Naive thymus-derived CD4-positive, alpha-beta T cell (primary cell): ENCODE measurements at regions not wholly inside any gene's neighbourhood (a gene's known extent, or its start where the extent isn't known, plus 50 kb on each side); places are given as distances from the start of the nearest gene placed in this dataset.

Experiments
- ATAC-seq: fragments of 150-1000 bp; cut with Tn5 transposase; 2 replicates; pipeline ENCODE4 v1.10.0; 2021; ENCODE audit warnings: mild to moderate bottlenecking, moderate library complexity
- CTCF ChIA-PET: fragments of 350-600 bp; sonication (Branson Sonifier 250); formaldehyde crosslinking; loops from one replicate; lab custom pipeline; 2021; ENCODE audit warnings: antibody characterized with exemption; lab: Charles Lee
- POLR2A ChIA-PET: fragments of 350-600 bp; sonication (Branson Sonifier 250); formaldehyde crosslinking; loops from one replicate; lab custom pipeline; 2021; ENCODE audit warnings: antibody characterized with exemption, inconsistent platforms; lab: Charles Lee
- DNase-seq, 9 donors: peaks; one replicate each; pipeline versions ENCODE4 v3.0.0 to v3.0.0-alpha.2; 2020 to 2022; ENCODE audit warnings: mixed read lengths in 1 of 9
- H3K27ac ChIP-seq: one replicate; pipeline ENCODE4 v1.7.0; 2013; ENCODE audit warnings: mild to moderate bottlenecking, low read depth, low read length, moderate library complexity
- H3K27me3 ChIP-seq, 2 donors: one replicate each; pipeline ENCODE4 v1.7.0; 2013; ENCODE audit warnings: low read length in 2 of 2, mild to moderate bottlenecking in 2 of 2, moderate library complexity in 2 of 2; ENCODE audit not compliant: control insufficient read depth in 2 of 2, insufficient read depth in 2 of 2
- H3K36me3 ChIP-seq, 3 experiments: 1 replicate in 2 of 3; 2 replicates in 1 of 3; pipeline ENCODE4 v1.7.0; 2013; ENCODE audit warnings: low read length in 3 of 3, mild to moderate bottlenecking in 3 of 3, moderate library complexity in 1 of 3; ENCODE audit not compliant: insufficient read depth in 3 of 3, control insufficient read depth in 2 of 3
- H3K4me1 ChIP-seq, 2 donors: one replicate each; pipeline ENCODE4 v1.7.0; 2013; ENCODE audit warnings: low read length in 2 of 2, mild to moderate bottlenecking in 2 of 2, moderate library complexity in 1 of 2; ENCODE audit not compliant: control insufficient read depth in 2 of 2, insufficient read depth in 2 of 2
- H3K4me3 ChIP-seq: 2 replicates; pipeline ENCODE4 v1.7.0; 2013; ENCODE audit warnings: mild to moderate bottlenecking, low read length
- H3K9me3 ChIP-seq, 3 experiments: 1 replicate in 2 of 3; 2 replicates in 1 of 3; pipeline ENCODE4 v1.7.0; 2013; ENCODE audit warnings: low read length in 3 of 3; ENCODE audit not compliant: control insufficient read depth in 2 of 3
- H3K27ac Mint-ChIP-seq, 9 donors: one replicate each; pipeline ENCODE4 v1.8.0; 2020 to 2022; ENCODE audit warnings: mixed read lengths in 9 of 9, mild to moderate bottlenecking in 8 of 9, moderate library complexity in 5 of 9, inconsistent platforms in 2 of 9
- H3K27me3 Mint-ChIP-seq, 5 donors: one replicate each; pipeline ENCODE4 v1.8.0; 2021 to 2022; ENCODE audit warnings: mixed read lengths in 5 of 5, mild to moderate bottlenecking in 1 of 5
- H3K36me3 Mint-ChIP-seq, 5 donors: one replicate each; pipeline ENCODE4 v1.8.0; 2020 to 2022; ENCODE audit warnings: mixed read lengths in 5 of 5, mild to moderate bottlenecking in 3 of 5, inconsistent platforms in 1 of 5
- H3K4me1 Mint-ChIP-seq, 7 donors: one replicate each; pipeline ENCODE4 v1.8.0; 2020 to 2022; ENCODE audit warnings: mixed read lengths in 7 of 7, mild to moderate bottlenecking in 3 of 7, inconsistent platforms in 1 of 7
- H3K4me3 Mint-ChIP-seq, 10 donors: one replicate each; pipeline ENCODE4 v1.8.0; 2020 to 2022; ENCODE audit warnings: mild to moderate bottlenecking in 10 of 10, mixed read lengths in 10 of 10, moderate library complexity in 6 of 10, inconsistent platforms in 2 of 10
- H3K9me3 Mint-ChIP-seq, 11 donors: one replicate each; pipeline ENCODE4 v1.8.0; 2020 to 2022; ENCODE audit warnings: mixed read lengths in 11 of 11, mild to moderate bottlenecking in 4 of 11, inconsistent platforms in 1 of 11, moderate library complexity in 1 of 11
- intact Hi-C, 2 donors: fragments of 100-400 bp; cut with micrococcal nuclease; formaldehyde crosslinking; loops; one replicate each; pipeline ENCODE4 v1.15.1; 2023

DNA sequence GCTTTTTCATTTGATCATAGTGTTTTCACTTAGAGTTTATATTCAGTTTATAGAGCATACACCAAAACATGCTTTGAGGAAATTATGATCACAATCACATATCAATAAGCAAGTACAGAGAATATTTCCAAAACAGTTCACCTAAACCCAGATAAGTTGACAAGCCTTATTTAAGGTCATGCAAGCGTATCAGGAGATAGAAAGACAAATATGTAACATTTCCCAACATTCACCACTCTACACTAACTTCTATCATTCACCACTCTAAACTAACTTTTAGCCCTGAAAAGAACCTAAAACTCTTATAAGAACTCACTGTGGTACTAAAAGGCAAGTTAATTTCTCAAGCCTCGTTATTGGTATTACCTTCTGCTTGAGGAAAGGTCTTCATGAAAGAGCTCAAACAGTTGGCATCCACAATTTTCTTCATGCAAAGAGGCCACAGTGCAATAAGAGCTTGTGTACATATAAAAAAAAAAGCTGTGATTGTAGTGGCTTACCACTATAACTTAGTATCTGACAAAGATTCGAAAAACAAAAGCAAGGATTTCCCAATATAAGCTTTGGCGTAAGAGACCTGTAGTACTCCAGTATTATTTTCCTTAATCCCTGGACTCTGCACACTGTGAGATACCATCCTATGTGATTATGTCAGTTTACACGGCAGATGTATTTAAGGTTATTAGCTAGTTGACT, 903.3 kb downstream of the STIM2 start:
- no peaks in the 10 kb centered on the region for H3K27me3 Mint-ChIP-seq

DNA sequence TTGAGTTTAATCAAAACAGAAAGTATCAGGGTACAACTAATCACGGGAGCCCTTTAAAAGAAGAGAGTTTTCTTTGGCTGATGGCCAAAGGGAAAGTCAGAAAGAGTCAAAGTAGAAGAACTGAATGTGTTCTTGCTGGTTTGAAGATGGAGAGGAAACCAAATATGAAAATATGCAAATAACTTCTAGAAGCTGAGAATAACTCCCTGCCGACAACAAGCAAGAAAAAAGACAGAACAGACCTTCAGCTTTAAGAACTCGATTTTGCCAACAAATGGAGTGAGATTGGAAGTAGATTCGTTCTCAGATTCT, 903.8 kb downstream of the STIM2 start:
- no peaks in the 10 kb centered on the region for H3K27me3 Mint-ChIP-seq
- no peak overlapping the region for H3K27ac Mint-ChIP-seq
- no peaks in the 10 kb centered on the region for H3K36me3 Mint-ChIP-seq
- no peak for DNase-seq
- CTCF ChIA-PET: no interaction called here
- no peaks in the 10 kb centered on the region for H3K36me3 ChIP-seq
- ATAC-seq: no peak
- no peaks in the 10 kb centered on the region for H3K4me1 ChIP-seq
- H3K4me1 Mint-ChIP-seq: no peaks in the 10 kb centered on the region
- intact Hi-C loops: no loop called here
- H3K27ac ChIP-seq: no peak overlapping the region
- H3K9me3 Mint-ChIP-seq: peaks cover 0 to 13% (median 1%) of the 10 kb centered on the region in 11 donors
- POLR2A ChIA-PET: interaction anchor here (0.5 kb wide), 1 partner anchor 491 kb away, joined by 5 read pairs; no protein-coding TSS in a partner anchor
- no peaks in the 10 kb centered on the region for H3K27me3 ChIP-seq
- H3K9me3 ChIP-seq: no peaks in the 10 kb centered on the region
- H3K4me3 ChIP-seq: no peak overlapping the region
- H3K4me3 Mint-ChIP-seq: no peak overlapping the region

More for the DNA sequence above, 903.3 kb downstream of the STIM2 start:
- no peaks in the 10 kb centered on the region for H3K9me3 ChIP-seq
- no peaks in the 10 kb centered on the region for H3K36me3 ChIP-seq
- CTCF ChIA-PET: no interaction called here
- H3K4me1 ChIP-seq: no peaks in the 10 kb centered on the region
- POLR2A ChIA-PET: no interaction called here
- intact Hi-C loops: no loop called here
- Mint-ChIP-seq H3K4me1 (no peaks in the 10 kb centered on the region), H3K9me3 (peaks cover 0 to 14% (median 1%) of the 10 kb centered on the region in 11 donors), H3K27ac (no peak overlapping the region), H3K4me3 (no peak overlapping the region), H3K36me3 (no peaks in the 10 kb centered on the region)
- DNase-seq: no peak
- no peak overlapping the region for H3K4me3 ChIP-seq
- H3K27me3 ChIP-seq: no peaks in the 10 kb centered on the region
- no peak overlapping the region for H3K27ac ChIP-seq
- no peak for ATAC-seq

DNA sequence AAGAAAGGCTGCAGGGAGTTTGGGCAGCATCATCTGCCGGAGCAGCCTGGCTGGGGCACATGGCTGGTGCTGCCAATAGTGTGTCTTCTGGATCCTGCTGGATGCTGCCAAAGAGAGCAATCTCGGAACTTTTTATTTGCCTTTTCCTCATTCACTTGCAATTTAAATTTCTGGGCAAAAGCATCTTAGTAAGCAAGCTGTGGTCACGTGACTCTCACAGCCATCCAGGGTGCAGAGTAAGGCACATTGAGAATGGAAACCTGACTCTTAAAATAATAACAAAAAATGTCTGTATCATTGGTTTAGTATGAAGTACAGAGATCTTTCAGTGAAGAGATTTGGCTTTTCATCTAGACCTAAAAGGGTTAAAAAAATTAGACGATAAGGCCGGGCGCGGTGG, 910.3 kb downstream of the STIM2 start:
- intact Hi-C loops: loop anchor here in 1 of 2 donors (5.0 kb wide), 1 partner anchor 1181 kb away; no protein-coding TSS in a partner anchor
- H3K4me3 Mint-ChIP-seq: no peak overlapping the region
- no peaks in the 10 kb centered on the region for H3K36me3 ChIP-seq
- no peaks in the 10 kb centered on the region for H3K4me1 ChIP-seq
- CTCF ChIA-PET: no interaction called here
- no peak overlapping the region for H3K4me3 ChIP-seq
- no peak for ATAC-seq
- H3K36me3 Mint-ChIP-seq: no peaks in the 10 kb centered on the region
- no peaks in the 10 kb centered on the region for H3K9me3 ChIP-seq
- H3K27ac ChIP-seq: no peak overlapping the region
- H3K27ac Mint-ChIP-seq: no peak overlapping the region
- POLR2A ChIA-PET: no interaction called here
- no peak for DNase-seq
- no peaks in the 10 kb centered on the region for H3K27me3 Mint-ChIP-seq
- H3K27me3 ChIP-seq: no peaks in the 10 kb centered on the region
- H3K9me3 Mint-ChIP-seq: peaks cover 0 to 5% (median 1%) of the 10 kb centered on the region in 11 donors
- no peaks in the 10 kb centered on the region for H3K4me1 Mint-ChIP-seq

DNA sequence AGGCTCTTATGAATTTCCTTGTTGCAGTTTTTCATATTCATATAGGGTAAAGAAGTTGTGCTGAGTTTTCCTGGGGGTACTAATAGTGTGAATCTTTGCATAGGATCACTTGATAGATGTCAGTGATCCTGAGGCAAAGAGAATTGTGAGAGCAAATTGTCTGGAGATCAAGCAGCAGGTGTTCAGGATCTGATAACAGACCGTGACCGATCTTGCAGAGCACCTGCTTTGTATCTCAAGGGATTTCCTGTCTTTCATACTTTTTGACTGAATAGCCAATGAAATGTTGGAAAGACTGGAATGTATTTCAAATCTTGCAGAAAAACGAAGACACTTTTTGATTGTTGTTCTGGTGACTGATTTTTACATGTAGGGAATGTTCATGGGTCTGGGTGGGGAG, 914.5 kb downstream of the STIM2 start:
- CTCF ChIA-PET: no interaction called here
- no peaks in the 10 kb centered on the region for H3K36me3 Mint-ChIP-seq

DNA sequence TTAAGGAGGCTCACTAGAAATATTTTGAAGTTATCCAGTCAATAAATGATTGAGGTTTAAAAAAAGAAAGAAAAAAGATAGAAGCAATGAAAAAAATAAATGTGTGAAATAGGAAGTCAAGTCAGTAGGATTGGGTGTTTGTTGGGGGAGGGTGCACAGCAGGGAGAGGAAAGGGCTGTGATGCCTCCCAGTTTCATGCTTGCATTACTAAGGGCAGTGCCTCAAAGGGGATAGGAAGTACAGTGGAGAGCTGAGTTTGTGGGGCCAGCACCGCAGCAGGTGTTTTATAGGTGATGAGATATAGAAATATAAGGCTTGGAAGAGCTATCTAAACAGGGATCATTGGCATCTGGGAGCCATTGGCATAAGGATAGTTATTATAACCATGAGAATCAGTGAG, 919.2 kb downstream of the STIM2 start:
- no peaks in the 10 kb centered on the region for H3K27me3 Mint-ChIP-seq
- H3K4me1 Mint-ChIP-seq: no peaks in the 10 kb centered on the region
- Histone ChIP-seq H3K36me3 (no peaks in the 10 kb centered on the region), H3K27me3 (no peaks in the 10 kb centered on the region), H3K4me3 (no peak overlapping the region), H3K9me3 (no peaks in the 10 kb centered on the region), H3K4me1 (no peaks in the 10 kb centered on the region), H3K27ac (no peak overlapping the region)
- intact Hi-C loops: no loop called here
- H3K27ac Mint-ChIP-seq: no peak overlapping the region
- ChIA-PET POLR2A (no interaction called here), CTCF (no interaction called here)
- H3K4me3 Mint-ChIP-seq: no peak overlapping the region
- H3K9me3 Mint-ChIP-seq: peaks cover 0 to 16% (median 3%) of the 10 kb centered on the region in 11 donors
- DNase-seq (no peak), ATAC-seq (no peak)
- H3K36me3 Mint-ChIP-seq: no peaks in the 10 kb centered on the region

More for the DNA sequence above, 914.5 kb downstream of the STIM2 start:
- Mint-ChIP-seq H3K27ac (no peak overlapping the region), H3K27me3 (no peaks in the 10 kb centered on the region), H3K4me1 (no peaks in the 10 kb centered on the region), H3K9me3 (peaks cover 0 to 15% (median 2%) of the 10 kb centered on the region in 11 donors), H3K4me3 (no peak overlapping the region)
- H3K4me1 ChIP-seq: no peaks in the 10 kb centered on the region
- no peak overlapping the region for H3K27ac ChIP-seq
- ATAC-seq: no peak
- H3K9me3 ChIP-seq: no peaks in the 10 kb centered on the region
- no peaks in the 10 kb centered on the region for H3K36me3 ChIP-seq
- intact Hi-C loops: no loop called here
- POLR2A ChIA-PET: no interaction called here
- DNase-seq: no peak
- H3K4me3 ChIP-seq: no peak overlapping the region
- no peaks in the 10 kb centered on the region for H3K27me3 ChIP-seq

DNA sequence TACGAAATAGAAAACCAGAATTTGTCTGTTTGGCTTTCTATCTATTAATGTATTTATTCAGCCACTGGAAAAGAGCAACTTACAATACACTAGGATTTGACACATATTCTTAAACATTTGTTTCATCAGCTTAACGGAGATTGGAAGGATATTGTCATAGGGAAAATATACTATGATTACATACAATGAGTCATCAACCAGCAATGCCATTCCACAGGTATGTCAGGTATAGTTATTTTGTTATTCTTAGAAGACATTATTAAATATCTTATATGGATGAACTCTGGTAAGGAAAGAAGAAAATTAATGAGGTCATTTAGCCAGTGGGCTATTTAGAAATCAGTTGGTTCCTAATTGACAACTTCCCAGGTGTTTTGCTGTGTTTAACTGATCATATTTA, 926.6 kb downstream of the STIM2 start:
- ATAC-seq: no peak
- Histone ChIP-seq H3K27ac (no peak overlapping the region), H3K27me3 (no peaks in the 10 kb centered on the region), H3K9me3 (no peaks in the 10 kb centered on the region), H3K36me3 (no peaks in the 10 kb centered on the region), H3K4me3 (no peak overlapping the region), H3K4me1 (no peaks in the 10 kb centered on the region)
- H3K4me1 Mint-ChIP-seq: no peaks in the 10 kb centered on the region
- no peak overlapping the region for H3K4me3 Mint-ChIP-seq
- H3K27me3 Mint-ChIP-seq: no peaks in the 10 kb centered on the region
- no peak overlapping the region for H3K27ac Mint-ChIP-seq
- ChIA-PET POLR2A (no interaction called here), CTCF (no interaction called here)
- DNase-seq: no peak
- H3K36me3 Mint-ChIP-seq: no peaks in the 10 kb centered on the region
- H3K9me3 Mint-ChIP-seq: peaks cover 0 to 13% (median 4%) of the 10 kb centered on the region in 11 donors
- intact Hi-C loops: no loop called here

DNA sequence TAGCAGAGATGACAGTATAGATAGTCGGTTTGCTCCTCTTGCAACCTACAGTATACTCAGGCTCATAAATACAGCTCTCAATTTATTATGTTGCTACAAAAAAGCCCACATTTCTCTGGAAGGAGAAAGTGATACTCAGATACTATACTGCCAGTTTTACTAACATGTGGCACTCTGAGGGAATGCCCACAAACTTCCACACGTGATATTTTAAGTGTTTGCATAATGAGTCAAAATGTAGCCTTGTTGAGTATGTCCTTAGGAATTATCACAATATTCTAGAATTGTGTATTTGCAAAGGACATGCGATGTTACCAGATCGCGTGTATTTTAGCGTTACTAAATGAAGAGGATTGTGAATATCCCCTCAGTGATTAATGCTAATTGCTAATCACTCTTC, 929.1 kb downstream of the STIM2 start:
- H3K36me3 ChIP-seq: no peaks in the 10 kb centered on the region
- no peak overlapping the region for H3K27ac Mint-ChIP-seq
- H3K27me3 Mint-ChIP-seq: no peaks in the 10 kb centered on the region
- no peaks in the 10 kb centered on the region for H3K4me1 ChIP-seq
- ChIA-PET POLR2A (no interaction called here), CTCF (no interaction called here)
- ATAC-seq (no peak), DNase-seq (no peak)
- no peaks in the 10 kb centered on the region for H3K9me3 ChIP-seq
- no peaks in the 10 kb centered on the region for H3K27me3 ChIP-seq
- no peak overlapping the region for H3K27ac ChIP-seq
- no peak overlapping the region for H3K4me3 Mint-ChIP-seq
- H3K4me3 ChIP-seq: no peak overlapping the region
- intact Hi-C loops: no loop called here
- peaks cover 0 to 13% (median 2%) of the 10 kb centered on the region in 11 donors for H3K9me3 Mint-ChIP-seq
- no peaks in the 10 kb centered on the region for H3K36me3 Mint-ChIP-seq
- no peaks in the 10 kb centered on the region for H3K4me1 Mint-ChIP-seq
